ENCODE measurements at regions not wholly inside any gene's neighbourhood (a gene's known extent, or its start where the extent isn't known, plus 50 kb on each side); places are given as distances from the start of the nearest gene placed in this dataset.

- TF ChIP-seq CTCF (IDR thresholded peaks at IDR 0.05) = no peak
- TF ChIP-seq EZH2 (IDR thresholded peaks at IDR 0.05; ENCODE audit: borderline replicate concordance, insufficient read depth, low read depth, low read length, poor library complexity, severe bottlenecking) = no peak
Measured at GRCh38 chrX:981791-982626, 230.4 kb downstream of the CRLF2 start.
